Cardiac muscle cell (in vitro differentiated cells and primary cell): ENCODE measurements at regions not wholly inside any gene's neighbourhood (a gene's known extent, or its start where the extent isn't known, plus 50 kb on each side); places are given as distances from the start of the nearest gene placed in this dataset.

Source experiments
- DNase-seq, 2 donors: peaks; one replicate each; pipeline versions ENCODE4 v3.0.0 to v3.0.0-alpha.2; 2010 to 2017; ENCODE audit warnings: low read depth in 1 of 2, low spot score in 1 of 2
- H3K27ac ChIP-seq: fragments of 200-600 bp; sonication (generic); 2 replicates; pipeline ENCODE4 v1.5.1; 2016
- H3K27me3 ChIP-seq: fragments of 200-600 bp; sonication (generic); 2 replicates; pipeline ENCODE4 v1.6.0; 2016; ENCODE audit warnings: control low read depth
- H3K36me3 ChIP-seq: fragments of 200-600 bp; sonication (generic); 2 replicates; pipeline ENCODE4 v1.5.1; 2016; ENCODE audit warnings: control low read depth
- H3K4me1 ChIP-seq: fragments of 200-600 bp; sonication (generic); 2 replicates; pipeline ENCODE4 v1.8.1; 2017; ENCODE audit warnings: low read depth, mild to moderate bottlenecking, mixed run types
- H3K4me3 ChIP-seq: fragments of 200-600 bp; sonication (generic); 2 replicates; pipeline ENCODE4 v1.5.1; 2016; ENCODE audit warnings: mild to moderate bottlenecking
- H3K9me3 ChIP-seq: fragments of 200-600 bp; sonication (generic); 2 replicates; pipeline ENCODE4 v1.5.1; 2017; ENCODE audit warnings: low read depth, mild to moderate bottlenecking, control low read depth
- TF ChIP-seq, protein P1 (sequence below): IDR thresholded peaks from 2 replicates; pipeline ENCODE4 v1.5.1; 2012; ENCODE audit warnings: low read depth, mild to moderate bottlenecking, low read length

DNA sequence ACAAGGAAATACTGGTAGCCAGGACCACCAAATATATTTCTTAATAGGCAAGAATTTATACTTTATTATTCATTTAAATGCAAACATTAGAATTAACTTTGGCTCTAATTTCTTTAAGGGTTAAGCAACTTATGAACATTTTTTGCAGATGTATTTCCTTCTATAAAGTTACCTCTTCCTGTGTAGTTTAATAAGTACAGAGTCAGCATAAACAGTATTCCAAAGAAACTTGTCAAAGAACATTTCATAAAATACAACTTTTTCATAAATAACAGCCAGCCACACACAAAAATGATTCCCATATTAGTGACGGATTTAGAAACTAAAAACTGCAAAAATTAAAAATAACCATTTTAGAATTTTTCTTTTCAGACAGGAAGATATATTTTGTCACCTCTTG lies 723.2 kb downstream of the KCNJ2 start:
- DNase-seq = no peak
- no peaks in the 10 kb centered on the region for H3K9me3 ChIP-seq
- H3K27ac ChIP-seq = no peak overlapping the region
- H3K27me3 ChIP-seq = no peaks in the 10 kb centered on the region
- H3K4me1 ChIP-seq = no peaks in the 10 kb centered on the region
- TF ChIP-seq, protein P1, sequence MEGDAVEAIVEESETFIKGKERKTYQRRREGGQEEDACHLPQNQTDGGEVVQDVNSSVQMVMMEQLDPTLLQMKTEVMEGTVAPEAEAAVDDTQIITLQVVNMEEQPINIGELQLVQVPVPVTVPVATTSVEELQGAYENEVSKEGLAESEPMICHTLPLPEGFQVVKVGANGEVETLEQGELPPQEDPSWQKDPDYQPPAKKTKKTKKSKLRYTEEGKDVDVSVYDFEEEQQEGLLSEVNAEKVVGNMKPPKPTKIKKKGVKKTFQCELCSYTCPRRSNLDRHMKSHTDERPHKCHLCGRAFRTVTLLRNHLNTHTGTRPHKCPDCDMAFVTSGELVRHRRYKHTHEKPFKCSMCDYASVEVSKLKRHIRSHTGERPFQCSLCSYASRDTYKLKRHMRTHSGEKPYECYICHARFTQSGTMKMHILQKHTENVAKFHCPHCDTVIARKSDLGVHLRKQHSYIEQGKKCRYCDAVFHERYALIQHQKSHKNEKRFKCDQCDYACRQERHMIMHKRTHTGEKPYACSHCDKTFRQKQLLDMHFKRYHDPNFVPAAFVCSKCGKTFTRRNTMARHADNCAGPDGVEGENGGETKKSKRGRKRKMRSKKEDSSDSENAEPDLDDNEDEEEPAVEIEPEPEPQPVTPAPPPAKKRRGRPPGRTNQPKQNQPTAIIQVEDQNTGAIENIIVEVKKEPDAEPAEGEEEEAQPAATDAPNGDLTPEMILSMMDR = no peak
- H3K36me3 ChIP-seq = no peaks in the 10 kb centered on the region
- H3K4me3 ChIP-seq = no peak overlapping the region

DNA sequence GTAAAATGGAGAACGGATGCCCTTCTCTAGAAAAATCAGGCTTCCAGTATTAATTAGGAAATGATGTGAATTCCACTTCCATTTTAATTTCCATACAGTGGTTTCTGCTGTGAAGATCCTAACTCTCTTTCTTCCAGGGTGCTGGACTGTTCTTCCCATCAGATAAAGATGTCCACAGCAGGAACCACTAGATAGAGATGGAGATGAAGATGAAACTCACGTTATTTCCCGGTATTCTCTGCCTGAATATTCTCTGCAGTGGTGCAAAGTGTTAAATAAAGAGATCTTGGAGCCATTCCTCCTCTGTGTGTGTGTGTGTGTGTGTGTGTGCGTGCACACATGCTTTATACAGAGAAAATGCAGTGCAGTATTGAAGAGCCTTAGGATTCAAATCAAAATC lies 727.5 kb downstream of the KCNJ2 start:
- H3K36me3 ChIP-seq = no peaks in the 10 kb centered on the region
- no peaks in the 10 kb centered on the region for H3K9me3 ChIP-seq
- TF ChIP-seq, protein P1 = no peak
- DNase-seq = no peak
- H3K27me3 ChIP-seq = no peaks in the 10 kb centered on the region
- H3K4me1 ChIP-seq = no peaks in the 10 kb centered on the region
- no peak overlapping the region for H3K27ac ChIP-seq
- H3K4me3 ChIP-seq = no peak overlapping the region

DNA sequence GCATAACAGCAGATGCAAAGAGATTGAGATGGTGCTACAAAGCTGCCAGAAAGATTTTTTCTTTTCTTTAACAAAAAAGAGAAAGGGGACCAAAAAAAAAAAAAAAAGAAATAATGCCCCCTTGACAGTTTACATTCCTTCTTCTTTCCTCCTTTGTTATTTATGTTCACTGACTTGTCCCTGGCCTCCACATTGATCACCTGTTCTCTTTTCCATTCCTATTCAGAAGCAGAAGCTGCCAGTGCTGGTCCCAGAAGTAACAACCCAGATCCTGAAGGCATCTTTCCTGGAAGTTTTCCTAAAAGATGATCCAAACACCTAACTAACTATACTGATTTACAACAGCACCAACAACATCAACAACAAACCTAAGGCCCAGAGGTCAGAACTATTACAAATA lies 728.1 kb downstream of the KCNJ2 start:
- Histone ChIP-seq H3K4me3 (no peak overlapping the region), H3K9me3 (no peaks in the 10 kb centered on the region), H3K27me3 (no peaks in the 10 kb centered on the region), H3K27ac (no peak overlapping the region), H3K36me3 (no peaks in the 10 kb centered on the region), H3K4me1 (no peaks in the 10 kb centered on the region)
- no peak for DNase-seq
- TF ChIP-seq, protein P1 = no peak

DNA sequence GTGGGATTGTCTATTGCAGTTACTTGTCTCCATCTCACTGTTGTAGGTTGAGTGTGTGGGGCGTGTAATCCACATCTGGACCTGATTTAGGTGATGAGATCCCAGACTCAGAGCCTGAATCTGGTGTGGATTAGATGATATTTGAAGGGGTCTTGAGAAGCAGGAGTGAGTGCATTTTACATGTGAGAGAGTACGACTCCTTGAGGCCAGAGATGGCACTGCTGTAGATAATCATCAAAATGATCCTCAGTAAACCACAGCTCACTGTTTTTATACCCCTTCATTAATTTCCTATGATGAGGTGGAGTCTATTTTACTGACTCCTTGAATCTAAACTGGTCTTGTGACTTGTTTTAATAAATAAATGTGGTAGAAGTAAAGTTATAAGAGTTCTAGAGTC lies 732.5 kb downstream of the KCNJ2 start:
- peaks cover 10% of the 10 kb centered on the region for H3K4me1 ChIP-seq
- no peaks in the 10 kb centered on the region for H3K36me3 ChIP-seq
- no peak overlapping the region for H3K27ac ChIP-seq
- TF ChIP-seq, protein P1 = no peak
- H3K27me3 ChIP-seq = no peaks in the 10 kb centered on the region
- no peak overlapping the region for H3K4me3 ChIP-seq
- DNase-seq = no peak
- H3K9me3 ChIP-seq = no peaks in the 10 kb centered on the region

DNA sequence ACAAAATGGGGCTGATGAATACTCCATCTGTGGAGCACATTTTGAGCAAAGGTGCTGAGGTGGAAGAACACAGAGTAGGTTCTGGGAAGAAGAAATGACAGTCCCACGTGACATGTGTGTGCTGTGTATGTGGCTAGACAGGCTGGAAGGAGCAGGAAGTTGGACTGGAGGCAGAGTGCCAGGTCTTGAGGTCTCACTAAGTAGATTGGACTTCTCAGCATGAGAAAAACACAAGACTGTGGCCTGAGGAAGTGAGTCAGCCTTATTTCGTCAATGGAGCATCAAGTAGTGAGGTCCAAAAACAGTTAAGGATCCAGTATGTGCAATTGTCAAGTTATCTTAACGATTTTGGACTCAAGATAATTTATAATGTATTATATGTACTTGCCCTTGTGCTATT lies 736.5 kb downstream of the KCNJ2 start:
- peak in 1 of 2 donors; percentile 99 for DNase-seq
- Histone ChIP-seq H3K9me3 (no peaks in the 10 kb centered on the region), H3K27ac (no peak overlapping the region), H3K36me3 (no peaks in the 10 kb centered on the region), H3K4me3 (no peak overlapping the region), H3K27me3 (no peaks in the 10 kb centered on the region), H3K4me1 (peaks cover 21% of the 10 kb centered on the region)
- TF ChIP-seq, protein P1 = no peak

DNA sequence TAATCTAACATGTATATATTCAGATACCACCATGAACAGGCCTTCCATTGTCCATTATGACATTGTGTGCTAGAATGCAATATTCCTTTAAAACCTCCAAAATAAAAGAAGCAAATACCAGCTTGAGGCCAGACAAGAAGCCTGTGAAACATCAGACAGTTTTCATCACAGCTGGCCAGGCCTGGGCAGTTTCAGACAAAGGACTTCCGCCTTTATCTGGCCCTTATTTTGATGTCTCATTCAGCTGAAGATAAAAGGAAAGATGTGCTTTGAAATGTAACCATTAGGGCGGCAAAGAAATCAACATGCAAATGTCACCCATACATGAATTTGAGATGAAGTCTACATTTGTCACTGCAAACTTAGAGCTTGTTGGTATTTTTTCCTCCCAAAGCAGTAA lies 737.5 kb downstream of the KCNJ2 start:
- peak overlapping the region; percentile 25 for H3K27ac ChIP-seq

More for the DNA sequence above, 737.5 kb downstream of the KCNJ2 start:
- H3K36me3 ChIP-seq = no peaks in the 10 kb centered on the region
- TF ChIP-seq, protein P1 = no peak
- H3K27me3 ChIP-seq = no peaks in the 10 kb centered on the region
- DNase-seq = peak; percentile 58 to 88
- no peak overlapping the region for H3K4me3 ChIP-seq
- peaks cover 21% of the 10 kb centered on the region for H3K4me1 ChIP-seq
- H3K9me3 ChIP-seq = no peaks in the 10 kb centered on the region
